Suprapubic skin (tissue), 4 donors: ENCODE measurements at regions not wholly inside any gene's neighbourhood (a gene's known extent, or its start where the extent isn't known, plus 50 kb on each side); places are given as distances from the start of the nearest gene placed in this dataset.

Experiments
- EP300 ChIP-seq: sonication (generic); formaldehyde crosslinking; IDR thresholded peaks from one replicate; pipeline ENCODE4 v1.6.1; 2017; ENCODE audit warnings: antibody characterized with exemption
- POLR2A ChIP-seq, 2 donors: fragments of 450-650 bp; IDR thresholded peaks; one replicate each; pipeline ENCODE4 v1.6.1; 2017; ENCODE audit warnings: antibody characterized with exemption in 2 of 2, mild to moderate bottlenecking in 2 of 2, moderate library complexity in 2 of 2
- POLR2AphosphoS5 ChIP-seq, 3 donors: sonication (generic); formaldehyde crosslinking; IDR thresholded peaks; one replicate each; pipeline ENCODE4 v1.6.1; 2017; ENCODE audit warnings: antibody characterized with exemption in 3 of 3
- TF ChIP-seq, protein P1 (sequence below), 2 donors: fragments of 200-600 bp in 1 of 2; fragments of 450-650 bp in 1 of 2; sonication (generic) in 1 of 2; IDR thresholded peaks; one replicate each; pipeline ENCODE4 v1.5.1; 2016 to 2019; ENCODE audit warnings: antibody characterized with exemption in 2 of 2, mild to moderate bottlenecking in 1 of 2, moderate library complexity in 1 of 2

DNA sequence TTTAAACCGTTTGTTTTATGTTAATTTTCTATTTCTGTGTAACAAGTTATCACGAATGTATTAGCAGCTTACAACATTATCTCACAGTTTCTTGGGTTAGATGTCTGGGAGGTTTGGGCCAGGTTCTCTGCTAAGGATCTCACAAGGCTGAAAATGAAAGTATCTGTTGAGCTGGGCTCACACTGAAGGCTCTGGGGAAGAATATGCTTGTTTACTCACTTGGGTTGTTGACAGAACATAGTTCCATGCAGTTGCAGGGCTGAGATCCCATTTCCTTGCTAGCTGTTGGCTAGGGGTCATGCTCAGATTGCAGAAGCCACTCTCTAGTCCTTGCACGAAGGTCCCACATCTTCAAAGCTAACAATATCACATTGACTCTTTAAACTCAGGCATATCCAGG, 266.6 kb upstream of the GNAI1 start:
- TF ChIP-seq POLR2A (IDR thresholded peaks at IDR 0.05) (no peak), POLR2AphosphoS5 (IDR thresholded peaks at IDR 0.05) (no peak), EP300 (no peak)
- TF ChIP-seq, protein P1, sequence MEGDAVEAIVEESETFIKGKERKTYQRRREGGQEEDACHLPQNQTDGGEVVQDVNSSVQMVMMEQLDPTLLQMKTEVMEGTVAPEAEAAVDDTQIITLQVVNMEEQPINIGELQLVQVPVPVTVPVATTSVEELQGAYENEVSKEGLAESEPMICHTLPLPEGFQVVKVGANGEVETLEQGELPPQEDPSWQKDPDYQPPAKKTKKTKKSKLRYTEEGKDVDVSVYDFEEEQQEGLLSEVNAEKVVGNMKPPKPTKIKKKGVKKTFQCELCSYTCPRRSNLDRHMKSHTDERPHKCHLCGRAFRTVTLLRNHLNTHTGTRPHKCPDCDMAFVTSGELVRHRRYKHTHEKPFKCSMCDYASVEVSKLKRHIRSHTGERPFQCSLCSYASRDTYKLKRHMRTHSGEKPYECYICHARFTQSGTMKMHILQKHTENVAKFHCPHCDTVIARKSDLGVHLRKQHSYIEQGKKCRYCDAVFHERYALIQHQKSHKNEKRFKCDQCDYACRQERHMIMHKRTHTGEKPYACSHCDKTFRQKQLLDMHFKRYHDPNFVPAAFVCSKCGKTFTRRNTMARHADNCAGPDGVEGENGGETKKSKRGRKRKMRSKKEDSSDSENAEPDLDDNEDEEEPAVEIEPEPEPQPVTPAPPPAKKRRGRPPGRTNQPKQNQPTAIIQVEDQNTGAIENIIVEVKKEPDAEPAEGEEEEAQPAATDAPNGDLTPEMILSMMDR (IDR thresholded peaks at IDR 0.05) = no peak
